ENCODE measurements at regions not wholly inside any gene's neighbourhood (a gene's known extent, or its start where the extent isn't known, plus 50 kb on each side); places are given as distances from the start of the nearest gene placed in this dataset.
"Not testable (repeated sequence)": the region's sequence is repeated elsewhere in the genome, so short reads cannot be mapped to it uniquely, and the experiment has no call there.

- Mint-ChIP-seq H3K9me3 (peaks cover 0 to 18% (median 2%) of the 10 kb centered on the region in 6 donors), H3K4me1 (no peaks in the 10 kb centered on the region), H3K36me3 (no peaks in the 10 kb centered on the region), H3K27ac (no peak overlapping the region), H3K4me3 (no peak overlapping the region), H3K27me3 (ENCODE audit: low read depth in 3 of 3) (peaks cover 0 to 4% (median 0%) of the 10 kb centered on the region in 3 donors)
- no peak for DNase-seq
These were observed 320.8 kb upstream of the MEIS1 start for GRCh38 chr2:66113988-66114625.

GRCh38 chr2:66111706-66112105 lies 323.2 kb upstream of the MEIS1 start:
- H3K9me3 Mint-ChIP-seq = peaks cover 0 to 7% (median under 1%) of the 10 kb centered on the region in 6 donors
- H3K4me3 Mint-ChIP-seq = no peak overlapping the region
- no peaks in the 10 kb centered on the region for H3K4me1 Mint-ChIP-seq

DNA sequence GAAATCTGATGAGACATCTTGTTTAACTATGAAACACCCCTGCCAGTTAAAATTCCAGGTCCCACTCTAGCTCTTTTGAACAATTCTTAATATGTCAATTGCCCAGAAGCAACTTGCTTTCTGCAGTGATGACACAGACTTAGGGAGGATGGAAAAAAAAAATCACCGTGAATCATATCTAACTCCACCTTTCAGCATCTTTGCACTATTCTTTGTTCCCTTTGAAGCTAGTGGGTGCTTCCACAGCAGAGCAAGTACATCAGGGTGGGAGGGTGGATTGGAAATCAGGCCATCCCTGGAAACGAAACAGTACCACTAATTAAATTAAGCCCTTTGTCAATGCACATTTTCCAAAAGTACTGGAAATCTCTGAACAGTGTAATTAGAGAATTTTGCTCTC lies 324.3 kb upstream of the MEIS1 start:
- Mint-ChIP-seq H3K27ac (no peak overlapping the region), H3K4me1 (no peaks in the 10 kb centered on the region), H3K4me3 (no peak overlapping the region), H3K36me3 (no peaks in the 10 kb centered on the region), H3K27me3 (ENCODE audit: low read depth in 3 of 3) (peaks cover 0 to 4% (median 0%) of the 10 kb centered on the region in 3 donors), H3K9me3 (peaks cover 0 to 6% (median under 1%) of the 10 kb centered on the region in 6 donors)
- no peak for DNase-seq

More at GRCh38 chr2:66111706-66112105, 323.2 kb upstream of the MEIS1 start:
- H3K27ac Mint-ChIP-seq = no peak overlapping the region
- DNase-seq = no peak
- H3K36me3 Mint-ChIP-seq = no peaks in the 10 kb centered on the region
- peaks cover 0 to 4% (median 0%) of the 10 kb centered on the region in 3 donors for H3K27me3 Mint-ChIP-seq (ENCODE audit: low read depth in 3 of 3)

DNA sequence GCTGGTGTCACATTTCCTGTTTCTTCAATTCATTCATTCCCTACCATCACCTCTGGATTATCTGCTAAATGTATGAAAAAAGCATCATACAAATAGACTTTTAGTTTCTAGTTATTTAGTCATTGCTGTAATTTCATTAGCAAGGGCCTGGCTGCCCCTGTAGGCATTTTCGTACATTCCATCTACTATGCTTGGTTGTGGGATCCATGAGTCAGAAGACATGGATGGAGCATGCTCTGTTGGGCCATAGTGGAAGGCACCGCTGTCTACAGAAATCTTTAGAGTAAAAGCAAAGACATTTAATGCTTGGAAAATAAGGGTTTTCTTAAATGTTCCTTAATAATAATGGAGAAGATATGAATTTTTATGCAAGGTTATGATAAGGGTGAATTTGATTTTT lies 324.8 kb upstream of the MEIS1 start:
- Mint-ChIP-seq H3K27ac (no peak overlapping the region), H3K4me1 (no peaks in the 10 kb centered on the region), H3K27me3 (ENCODE audit: low read depth in 3 of 3) (peaks cover 0 to 4% (median 0%) of the 10 kb centered on the region in 3 donors), H3K36me3 (no peaks in the 10 kb centered on the region), H3K4me3 (no peak overlapping the region), H3K9me3 (peaks cover 0 to 6% (median 0%) of the 10 kb centered on the region in 6 donors)
- DNase-seq = no peak

DNA sequence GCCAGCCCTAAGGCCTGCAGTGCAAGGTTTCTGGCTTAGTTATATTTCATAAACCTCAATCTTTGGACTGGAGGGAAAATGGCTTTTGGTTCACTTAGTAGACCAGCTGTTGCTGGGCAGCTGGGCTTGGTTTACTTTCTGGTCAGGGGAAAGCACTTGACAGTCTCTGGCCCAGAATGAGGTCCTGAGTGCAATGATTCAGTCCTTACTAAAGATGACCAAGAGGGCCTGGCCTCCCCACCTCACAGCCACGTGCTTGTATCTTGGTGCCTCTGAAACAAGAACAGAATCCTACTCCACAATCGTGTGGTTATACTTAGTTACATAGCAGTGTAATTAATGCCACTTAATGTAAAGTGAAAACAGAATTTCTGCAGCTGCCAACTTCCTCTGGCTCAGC lies 325.5 kb upstream of the MEIS1 start:
- H3K9me3 Mint-ChIP-seq = peaks cover 0 to 6% (median 0%) of the 10 kb centered on the region in 6 donors
- no peaks in the 10 kb centered on the region for H3K36me3 Mint-ChIP-seq
- H3K4me1 Mint-ChIP-seq = no peaks in the 10 kb centered on the region
- H3K4me3 Mint-ChIP-seq = no peak overlapping the region
- no peak overlapping the region for H3K27ac Mint-ChIP-seq
- no peak for DNase-seq
- peaks cover 0 to 4% (median 0%) of the 10 kb centered on the region in 3 donors for H3K27me3 Mint-ChIP-seq (ENCODE audit: low read depth in 3 of 3)

GRCh38 chr2:66105066-66105753 lies 329.7 kb upstream of the MEIS1 start:
- no peaks in the 10 kb centered on the region for H3K4me1 Mint-ChIP-seq
- no peak for DNase-seq
- H3K36me3 Mint-ChIP-seq = no peaks in the 10 kb centered on the region
- no peak overlapping the region for H3K4me3 Mint-ChIP-seq
- H3K9me3 Mint-ChIP-seq = peaks cover 0 to 5% (median 0%) of the 10 kb centered on the region in 6 donors
- H3K27ac Mint-ChIP-seq = no peak overlapping the region
- H3K27me3 Mint-ChIP-seq (ENCODE audit: low read depth in 3 of 3) = no peaks in the 10 kb centered on the region

DNA sequence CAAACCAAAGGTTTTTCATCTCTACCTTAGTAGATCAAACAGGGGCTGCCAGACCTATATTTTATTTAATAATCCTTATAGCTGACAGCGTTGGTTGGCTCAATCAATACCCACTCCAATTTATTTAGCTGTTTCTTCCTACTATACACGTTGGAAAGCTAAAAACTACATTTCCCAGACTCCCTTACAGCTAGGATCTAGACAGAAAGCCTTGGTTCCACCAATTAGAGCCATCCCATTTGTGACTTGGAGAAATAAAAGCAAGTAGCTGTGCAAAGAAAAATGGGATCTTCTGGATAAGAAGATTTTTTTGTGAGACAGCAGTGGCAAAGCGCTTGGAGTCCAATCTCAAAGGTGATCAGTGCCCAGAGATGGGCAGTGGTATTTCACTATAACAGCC lies 331.3 kb upstream of the MEIS1 start:
- no peak overlapping the region for H3K4me3 Mint-ChIP-seq
- no peaks in the 10 kb centered on the region for H3K4me1 Mint-ChIP-seq
- peaks cover 0 to 5% (median 0%) of the 10 kb centered on the region in 6 donors for H3K9me3 Mint-ChIP-seq
- no peaks in the 10 kb centered on the region for H3K27me3 Mint-ChIP-seq (ENCODE audit: low read depth in 3 of 3)
- no peak for DNase-seq
- no peaks in the 10 kb centered on the region for H3K36me3 Mint-ChIP-seq
- H3K27ac Mint-ChIP-seq = no peak overlapping the region

DNA sequence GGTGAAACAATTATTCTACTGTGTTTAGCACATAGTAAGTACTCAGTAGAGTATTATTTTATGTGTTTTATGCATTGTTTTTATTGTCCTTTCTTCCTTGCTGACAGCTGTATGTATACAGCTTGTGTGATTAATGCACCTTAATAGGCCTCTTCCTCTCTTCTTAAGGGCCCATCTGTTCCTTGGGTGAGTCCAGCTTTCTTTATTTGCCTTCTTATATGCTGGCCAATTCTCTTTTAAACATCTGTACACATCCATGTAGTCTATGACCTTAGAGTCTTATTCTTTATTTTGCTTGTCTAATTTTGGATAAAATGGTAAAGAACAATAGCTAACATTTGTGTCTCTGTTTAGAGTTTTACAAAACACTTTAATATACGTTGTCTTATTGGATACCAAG lies 333.7 kb upstream of the MEIS1 start:
- Mint-ChIP-seq H3K9me3 (peaks cover 0 to 12% (median 4%) of the 10 kb centered on the region in 6 donors), H3K36me3 (no peaks in the 10 kb centered on the region), H3K27ac (no peak overlapping the region), H3K4me1 (no peaks in the 10 kb centered on the region), H3K27me3 (ENCODE audit: low read depth in 3 of 3) (no peaks in the 10 kb centered on the region), H3K4me3 (no peak overlapping the region)
- no peak for DNase-seq

DNA sequence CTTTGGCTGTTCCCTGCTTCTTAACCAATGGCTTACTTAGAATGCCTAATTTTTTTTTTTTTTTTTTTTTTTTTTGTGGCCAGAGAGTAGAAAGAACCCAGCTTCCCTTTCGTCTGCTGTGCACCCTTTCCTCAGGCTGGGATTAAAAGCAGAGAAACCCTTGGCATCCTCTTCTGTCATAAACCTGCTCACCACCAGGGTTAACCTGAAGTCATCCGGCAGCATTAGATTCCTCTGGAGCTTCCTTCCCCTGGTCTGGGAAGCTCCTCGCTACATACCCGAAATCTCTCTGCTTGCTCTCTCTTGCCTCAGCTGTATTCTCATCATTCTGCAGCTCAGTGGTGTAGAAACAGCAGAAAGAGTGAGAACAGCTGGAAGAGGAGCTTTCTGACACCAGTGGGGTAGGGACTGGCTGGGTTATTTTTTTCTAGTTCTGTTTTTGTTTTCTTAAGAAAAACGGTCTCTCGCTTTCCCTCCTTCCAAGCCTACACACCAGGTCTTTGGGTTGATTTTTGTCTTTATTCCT lies 339.0 kb upstream of the MEIS1 start:
- DNase-seq = no peak
- no peaks in the 10 kb centered on the region for H3K27me3 Mint-ChIP-seq (ENCODE audit: low read depth in 3 of 3)
- no peaks in the 10 kb centered on the region for H3K36me3 Mint-ChIP-seq
- H3K27ac Mint-ChIP-seq = no peak overlapping the region
- no peaks in the 10 kb centered on the region for H3K4me1 Mint-ChIP-seq
- no peak overlapping the region for H3K4me3 Mint-ChIP-seq
- peaks cover 0 to 9% (median 4%) of the 10 kb centered on the region in 6 donors for H3K9me3 Mint-ChIP-seq

GRCh38 chr2:66094689-66095088 lies 340.2 kb upstream of the MEIS1 start:
- not testable (repeated sequence) for DNase-seq; H3K4me1 Mint-ChIP-seq; H3K36me3 Mint-ChIP-seq; H3K27me3 Mint-ChIP-seq (ENCODE audit: low read depth in 3 of 3); H3K4me3 Mint-ChIP-seq; H3K27ac Mint-ChIP-seq
- H3K9me3 Mint-ChIP-seq = peaks cover 1 to 17% (median 4%) of the 10 kb centered on the region in 6 donors

GRCh38 chr2:66093371-66093770 lies 341.6 kb upstream of the MEIS1 start:
- Mint-ChIP-seq H3K36me3 (no peaks in the 10 kb centered on the region), H3K27ac (no peak overlapping the region), H3K4me1 (no peaks in the 10 kb centered on the region), H3K4me3 (no peak overlapping the region), H3K9me3 (peaks cover 2 to 17% (median 6%) of the 10 kb centered on the region in 6 donors), H3K27me3 (ENCODE audit: low read depth in 3 of 3) (peaks cover 0 to under 1% (median 0%) of the 10 kb centered on the region in 3 donors)
- DNase-seq = no peak

- DNase-seq = no peak
- Mint-ChIP-seq H3K27me3 (ENCODE audit: low read depth in 3 of 3) (peaks cover 2 to 3% (median 3%) of the 10 kb centered on the region in 3 donors), H3K4me3 (no peak overlapping the region), H3K36me3 (no peaks in the 10 kb centered on the region), H3K4me1 (no peaks in the 10 kb centered on the region), H3K9me3 (peaks cover 7 to 10% (median 9%) of the 10 kb centered on the region in 6 donors), H3K27ac (no peak overlapping the region)
These were observed 349.9 kb upstream of the MEIS1 start for GRCh38 chr2:66084948-66085590.

DNA sequence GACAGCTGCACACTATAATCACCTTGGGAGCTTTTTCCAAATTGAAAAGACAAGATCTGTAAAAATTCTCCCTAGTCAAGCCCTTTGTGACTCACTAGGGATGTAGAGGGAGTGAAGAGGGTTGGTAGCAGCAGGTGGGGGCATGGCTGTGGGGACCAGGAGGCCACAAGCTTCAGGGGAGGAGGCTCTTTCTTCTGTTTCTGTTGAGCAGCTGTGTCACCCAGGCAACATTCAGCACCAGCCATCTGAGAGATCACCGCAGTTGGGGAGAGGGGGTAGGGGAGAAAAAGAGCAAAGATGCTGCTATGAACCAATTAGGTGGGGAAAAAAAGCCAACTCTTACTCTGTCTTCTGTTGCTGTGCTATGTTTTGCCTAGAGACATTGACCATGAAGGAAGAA lies 352.3 kb upstream of the MEIS1 start:
- H3K9me3 Mint-ChIP-seq = peaks cover 4 to 15% (median 7%) of the 10 kb centered on the region in 6 donors
- H3K27me3 Mint-ChIP-seq (ENCODE audit: low read depth in 3 of 3) = peaks cover 0 to 3% (median 3%) of the 10 kb centered on the region in 3 donors
- H3K4me3 Mint-ChIP-seq = no peak overlapping the region
- no peak for DNase-seq
- no peaks in the 10 kb centered on the region for H3K36me3 Mint-ChIP-seq
- H3K4me1 Mint-ChIP-seq = no peaks in the 10 kb centered on the region
- no peak overlapping the region for H3K27ac Mint-ChIP-seq

GRCh38 chr2:66080127-66080526 lies 354.8 kb upstream of the MEIS1 start:
- H3K4me3 Mint-ChIP-seq = no peak overlapping the region
- DNase-seq = no peak
- H3K4me1 Mint-ChIP-seq = no peaks in the 10 kb centered on the region
- H3K36me3 Mint-ChIP-seq = no peaks in the 10 kb centered on the region
- H3K27ac Mint-ChIP-seq = no peak overlapping the region
- H3K27me3 Mint-ChIP-seq (ENCODE audit: low read depth in 3 of 3) = peaks cover 0 to 3% (median 0%) of the 10 kb centered on the region in 3 donors
- H3K9me3 Mint-ChIP-seq = peaks cover 0 to 12% (median 4%) of the 10 kb centered on the region in 6 donors
